ENCODE measurements at regions not wholly inside any gene's neighbourhood (a gene's known extent, or its start where the extent isn't known, plus 50 kb on each side); places are given as distances from the start of the nearest gene placed in this dataset.
"Not testable (repeated sequence)": the region's sequence is repeated elsewhere in the genome, so short reads cannot be mapped to it uniquely, and the experiment has no call there.

- no peak for DNase-seq
Observed at GRCh38 chr7:96831446-96831845, 121.8 kb upstream of the SEM1 start.

- DNase-seq, result no peak
Observed at GRCh38 chr7:96832092-96832662, 122.5 kb upstream of the SEM1 start.

GRCh38 chr7:96833676-96834453 lies 124.2 kb upstream of the SEM1 start:
- DNase-seq, result no peak

GRCh38 chr7:96836456-96836855 lies 126.8 kb upstream of the SEM1 start:
- DNase-seq, result no peak

GRCh38 chr7:96837593-96837992 lies 127.9 kb upstream of the SEM1 start:
- no peak for DNase-seq

GRCh38 chr7:96838481-96838880 lies 128.8 kb upstream of the SEM1 start:
- no peak for DNase-seq

- DNase-seq, result no peak
Observed at GRCh38 chr7:96855139-96855538, 145.5 kb upstream of the SEM1 start.

GRCh38 chr7:96855691-96856090 lies 146.0 kb upstream of the SEM1 start:
- no peak for DNase-seq

GRCh38 chr7:96869538-96869937 lies 135.8 kb upstream of the DLX6 start:
- DNase-seq, result no peak

GRCh38 chr7:96870185-96870584 lies 135.2 kb upstream of the DLX6 start:
- DNase-seq, result no peak

- DNase-seq, result no peak
Observed at GRCh38 chr7:96870934-96871333, 134.4 kb upstream of the DLX6 start.

GRCh38 chr7:96887426-96887825 lies 117.9 kb upstream of the DLX6 start:
- no peak for DNase-seq

GRCh38 chr7:96899108-96899507 lies 106.2 kb upstream of the DLX6 start:
- no peak for DNase-seq

GRCh38 chr7:96901822-96902445 lies 103.4 kb upstream of the DLX6 start:
- no peak for DNase-seq

GRCh38 chr7:96903906-96904305 lies 101.4 kb upstream of the DLX6 start:
- no peak for DNase-seq

- no peak for DNase-seq
Observed at GRCh38 chr7:96910486-96910885, 94.9 kb upstream of the DLX6 start.

- DNase-seq, result no peak
Observed at GRCh38 chr7:96915029-96915428, 90.3 kb upstream of the DLX6 start.

- no peak for DNase-seq
Observed at GRCh38 chr7:96920064-96920463, 85.3 kb upstream of the DLX6 start.

- DNase-seq, result no peak
Observed at GRCh38 chr7:96920713-96921112, 84.6 kb upstream of the DLX6 start.

GRCh38 chr7:96921231-96921630 lies 84.1 kb upstream of the DLX6 start:
- DNase-seq, result no peak

GRCh38 chr7:96921771-96922170 lies 83.6 kb upstream of the DLX6 start:
- DNase-seq, result no peak

GRCh38 chr7:96923345-96923744 lies 82.0 kb upstream of the DLX6 start:
- DNase-seq, result not testable (repeated sequence)

- DNase-seq, result no peak
Observed at GRCh38 chr7:96927131-96927530, 78.2 kb upstream of the DLX6 start.

- DNase-seq, result no peak
Observed at GRCh38 chr7:96928965-96929364, 76.4 kb upstream of the DLX6 start.
